ENCODE measurements at regions not wholly inside any gene's neighbourhood (a gene's known extent, or its start where the extent isn't known, plus 50 kb on each side); places are given as distances from the start of the nearest gene placed in this dataset.
"Not testable (repeated sequence)": the region's sequence is repeated elsewhere in the genome, so short reads cannot be mapped to it uniquely, and the experiment has no call there.

DNA sequence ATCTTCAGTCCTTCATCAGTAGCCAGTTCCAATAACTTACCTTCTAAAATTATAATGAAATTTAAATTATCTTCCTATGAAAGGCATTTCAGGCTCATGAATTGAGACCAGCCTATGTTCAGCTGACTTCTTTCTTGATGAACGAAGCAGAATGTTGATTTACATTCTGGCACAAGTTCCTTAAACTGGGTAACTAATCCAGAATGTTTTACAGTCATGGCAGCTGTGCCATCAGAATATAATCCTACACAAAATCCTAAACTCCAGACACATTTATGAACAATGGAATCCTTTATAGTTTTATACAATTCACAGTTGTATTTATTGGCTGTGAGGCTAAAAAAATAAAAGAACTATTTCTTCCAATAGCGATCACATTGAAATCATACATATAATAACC, 97.3 kb upstream of the CPM start:
- DNase-seq: no peak

DNA sequence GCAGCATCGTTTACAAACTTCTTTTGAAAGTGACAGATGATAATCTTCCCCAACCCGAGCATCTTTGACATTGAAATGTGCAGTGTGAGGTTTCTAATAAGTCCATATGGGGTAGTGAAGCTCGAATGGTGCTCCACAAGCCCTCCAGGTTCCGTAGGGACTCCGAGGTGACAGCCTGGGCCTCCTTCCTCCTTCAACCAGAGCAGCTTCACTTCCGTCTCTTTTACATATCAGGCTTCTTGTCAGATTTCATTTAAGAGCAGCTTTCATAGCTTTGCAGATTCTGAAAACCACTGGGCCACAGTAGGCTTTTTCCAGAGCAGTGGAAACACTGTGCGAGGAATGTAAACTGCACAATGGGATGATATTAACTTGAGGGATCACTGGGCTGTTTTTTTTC, 103.6 kb upstream of the CPM start:
- DNase-seq: no peak

GRCh38 chr12:69036999-69037398, 104.0 kb upstream of the CPM start:
- DNase-seq: no peak

DNA sequence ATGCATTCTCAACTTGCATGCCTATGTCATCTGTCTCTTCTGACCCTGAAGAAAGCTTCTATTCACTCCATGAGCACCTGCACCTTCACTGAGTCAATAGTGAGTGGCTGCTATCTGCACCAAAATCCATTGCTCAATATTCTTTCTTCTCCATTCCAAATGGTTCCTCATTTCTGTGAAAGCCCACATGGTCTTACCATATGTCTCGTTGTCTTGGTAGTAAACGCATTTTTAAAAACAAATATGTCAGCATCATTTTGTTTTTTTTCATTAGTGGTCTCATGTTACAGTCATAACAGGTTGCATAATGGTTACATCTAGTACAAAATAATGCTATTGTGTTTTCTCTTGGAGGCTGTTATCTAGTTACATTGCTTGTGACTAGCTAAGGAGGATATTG, 106.9 kb upstream of the CPM start:
- no peak for DNase-seq

DNA sequence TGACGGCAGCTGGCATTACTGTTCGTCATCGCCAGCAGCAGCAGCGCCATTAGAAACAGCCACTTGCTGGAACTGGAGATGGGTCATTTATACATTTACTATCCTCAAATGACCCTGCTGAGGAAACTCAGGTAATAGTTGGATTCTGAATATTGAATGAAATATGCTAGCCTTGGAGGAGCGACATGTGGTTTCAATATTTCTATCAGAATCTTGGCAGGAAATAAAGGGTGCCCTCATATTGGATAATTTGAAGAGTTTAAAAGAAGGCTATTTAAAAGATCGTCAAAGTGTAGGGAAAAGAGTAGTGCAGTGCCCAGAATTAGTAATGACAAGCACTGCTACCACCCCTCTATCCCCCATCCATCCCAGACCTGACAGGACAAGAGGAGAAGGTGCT, 109.6 kb upstream of the CPM start:
- no peak for DNase-seq

GRCh38 chr12:69042970-69043369, 110.0 kb upstream of the CPM start:
- no peak for DNase-seq

DNA sequence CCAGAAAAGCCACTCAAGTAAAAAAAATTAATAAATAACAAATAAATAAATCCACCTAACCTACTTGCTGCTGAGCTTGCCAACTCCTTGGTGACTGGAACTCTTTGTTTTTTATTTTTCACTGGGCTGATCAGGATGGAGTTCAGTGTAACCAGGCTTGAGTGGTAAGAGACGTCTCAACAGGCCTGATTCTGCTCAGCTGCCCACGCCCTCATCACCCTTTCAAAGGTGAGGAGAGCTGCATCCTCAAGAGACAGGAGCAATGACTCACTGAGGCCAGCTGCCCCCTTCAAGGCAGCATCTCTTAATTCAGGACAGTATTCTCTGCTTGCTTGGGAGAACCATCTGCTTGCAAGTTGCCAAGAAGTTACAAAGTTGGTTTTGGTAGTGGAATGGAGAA, 111.9 kb upstream of the CPM start:
- DNase-seq: no peak

DNA sequence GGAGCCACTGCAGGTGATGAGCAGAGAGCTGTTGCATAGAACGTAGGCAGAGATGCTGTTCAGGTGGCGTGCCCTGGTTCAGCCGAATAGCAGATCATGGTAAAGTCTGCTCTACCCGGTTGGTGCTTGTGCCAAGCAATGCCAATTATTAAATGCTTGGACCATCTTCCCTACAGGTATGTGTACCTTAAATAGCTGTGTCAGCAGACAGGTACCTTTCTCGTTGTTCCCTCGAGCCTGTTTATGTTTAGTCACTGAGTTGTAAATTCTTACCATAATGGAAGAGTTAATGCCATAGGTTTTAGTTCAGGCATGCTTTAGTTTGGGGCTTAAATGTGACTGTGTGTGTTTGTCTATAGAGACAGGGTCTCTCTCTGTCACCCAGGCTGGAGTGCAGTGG, 112.5 kb upstream of the CPM start:
- DNase-seq: no peak

GRCh38 chr12:69046363-69046762, 113.4 kb upstream of the CPM start:
- no peak for DNase-seq

- no peak for DNase-seq
These were observed 113.9 kb upstream of the CPM start for GRCh38 chr12:69046920-69047319.

- no peak for DNase-seq
These were observed 115.0 kb upstream of the CPM start for GRCh38 chr12:69047990-69048389.

DNA sequence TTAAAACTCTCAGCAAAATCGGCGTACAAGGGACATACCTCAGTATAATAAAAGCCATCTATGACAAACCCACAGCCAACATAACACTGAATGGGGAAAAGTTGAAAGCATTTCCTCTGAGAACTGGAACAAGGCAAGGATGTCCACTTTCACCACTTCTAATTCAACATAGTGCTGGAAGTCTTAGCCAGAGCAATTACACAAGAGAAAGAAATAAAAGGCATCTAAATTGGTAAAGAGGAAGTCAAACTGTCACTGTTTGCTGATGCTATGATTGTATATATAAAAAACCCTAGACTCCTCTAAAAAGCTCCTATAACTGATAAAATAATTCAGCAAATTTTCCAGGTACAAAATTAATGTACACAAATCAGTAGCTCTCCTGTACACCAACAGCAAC, 116.9 kb upstream of the CPM start:
- DNase-seq: not testable (repeated sequence)

DNA sequence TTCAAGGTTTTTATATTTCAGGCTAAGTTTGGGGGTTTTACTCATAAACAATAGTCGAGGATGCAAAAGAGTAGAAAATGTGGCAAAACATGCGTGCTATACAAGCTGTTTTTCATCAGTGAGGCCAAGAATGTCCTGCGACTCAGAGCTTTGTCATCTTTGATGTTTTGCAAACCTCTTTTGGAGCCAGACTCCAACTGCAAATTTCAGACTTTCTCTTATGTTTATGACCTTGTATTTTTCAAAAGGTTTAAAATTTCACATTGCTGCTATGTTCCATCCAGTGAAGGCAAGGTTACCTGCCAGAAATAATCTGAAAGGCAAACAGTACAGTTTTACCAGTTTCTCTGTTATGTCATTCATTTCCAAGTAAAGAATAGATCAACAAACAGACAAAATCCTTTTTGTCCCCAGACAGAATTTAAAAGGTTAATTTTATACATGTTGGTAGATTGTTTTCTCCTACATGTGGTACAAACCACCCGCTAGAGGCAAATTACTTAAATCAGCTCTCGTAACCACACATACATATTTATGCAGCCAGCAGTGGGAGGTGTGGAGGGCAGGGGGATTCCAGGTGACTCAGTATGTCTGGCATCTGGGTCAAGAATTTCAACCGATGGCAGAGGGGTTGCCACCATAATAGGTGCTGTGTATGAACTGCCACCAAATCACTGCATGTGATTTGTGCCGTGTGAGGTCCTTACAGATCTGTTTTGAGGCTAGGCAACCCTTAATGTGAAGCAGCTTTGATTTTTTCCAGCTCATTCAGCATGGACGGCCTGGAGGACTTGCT, 119.8 kb upstream of the CPM start:
- DNase-seq: peak; percentile 65

DNA sequence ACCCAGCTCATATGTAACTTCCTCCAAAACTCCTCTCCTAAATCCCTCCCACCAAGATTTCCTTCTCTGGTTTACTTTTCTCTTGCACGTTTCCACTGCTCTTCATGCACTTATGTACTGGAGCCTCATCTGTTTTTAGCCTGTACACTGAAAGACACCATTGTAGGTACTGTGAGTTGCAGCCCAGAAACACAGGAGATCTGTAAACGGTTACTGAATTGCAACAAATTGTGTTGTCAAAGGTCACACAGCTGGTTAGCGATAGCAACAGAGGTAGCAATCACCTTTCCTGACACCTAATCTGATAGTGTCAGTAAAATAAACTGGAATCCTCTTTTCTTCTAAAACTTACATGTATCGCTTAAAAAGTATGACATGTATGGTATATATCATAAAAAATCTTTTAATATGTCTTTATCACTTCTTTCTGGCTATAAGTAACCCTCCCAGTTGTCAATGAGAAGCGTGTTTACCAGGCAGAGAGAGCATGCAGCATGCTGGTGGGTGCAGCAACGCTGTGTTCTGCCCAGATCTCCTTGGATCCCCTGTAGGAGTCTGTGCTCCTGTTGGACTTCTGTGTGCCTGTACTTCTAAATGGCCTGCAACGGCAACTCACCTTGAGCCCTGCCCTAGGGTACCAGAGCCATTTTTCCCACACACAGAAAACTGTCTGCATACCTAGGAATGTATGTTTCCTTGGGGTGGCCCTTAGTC, 121.5 kb upstream of the CPM start:
- DNase-seq: no peak

DNA sequence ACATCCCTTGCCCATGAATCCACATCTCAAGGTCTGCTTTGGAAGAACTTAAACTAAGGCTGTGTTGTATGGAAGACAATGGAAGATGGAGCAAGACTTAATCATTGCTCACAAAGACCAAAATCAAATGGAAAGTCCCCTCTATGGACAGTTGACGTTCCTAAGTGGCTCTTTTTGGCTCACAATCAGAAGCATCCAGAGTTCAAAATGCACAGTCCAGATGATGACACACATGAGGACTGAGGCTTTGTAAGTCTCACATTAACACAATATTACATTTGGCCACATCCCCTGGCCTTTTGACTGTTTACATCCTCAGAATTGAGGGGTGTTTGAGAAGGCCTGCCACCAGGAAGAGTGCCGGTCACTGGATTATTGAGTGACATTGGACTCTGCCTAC, 122.3 kb upstream of the CPM start:
- DNase-seq: no peak

- no peak for DNase-seq
These were observed 122.7 kb upstream of the CPM start for GRCh38 chr12:69055706-69056105.

GRCh38 chr12:69056743-69057515, 124.0 kb upstream of the CPM start:
- DNase-seq: no peak

DNA sequence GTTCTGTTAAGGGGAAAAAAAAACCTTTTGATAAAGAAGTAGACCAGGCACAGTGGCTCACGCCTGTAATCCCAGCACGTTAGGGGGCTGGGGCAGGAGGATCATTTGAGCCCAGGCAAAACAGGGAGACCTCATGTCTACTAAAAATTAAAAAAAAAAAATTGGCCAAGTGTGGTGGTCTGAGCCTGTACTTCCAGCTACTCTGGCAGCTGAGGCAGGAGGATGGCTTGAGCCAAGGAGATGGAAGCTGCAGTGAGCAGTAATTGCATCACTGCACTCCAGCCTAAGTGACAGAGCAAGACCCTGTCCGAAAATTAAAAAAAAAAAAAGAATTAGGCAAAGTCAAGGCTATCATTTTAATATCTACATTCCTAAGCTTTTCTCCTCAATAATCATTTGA, 124.8 kb upstream of the CPM start:
- DNase-seq: no peak

DNA sequence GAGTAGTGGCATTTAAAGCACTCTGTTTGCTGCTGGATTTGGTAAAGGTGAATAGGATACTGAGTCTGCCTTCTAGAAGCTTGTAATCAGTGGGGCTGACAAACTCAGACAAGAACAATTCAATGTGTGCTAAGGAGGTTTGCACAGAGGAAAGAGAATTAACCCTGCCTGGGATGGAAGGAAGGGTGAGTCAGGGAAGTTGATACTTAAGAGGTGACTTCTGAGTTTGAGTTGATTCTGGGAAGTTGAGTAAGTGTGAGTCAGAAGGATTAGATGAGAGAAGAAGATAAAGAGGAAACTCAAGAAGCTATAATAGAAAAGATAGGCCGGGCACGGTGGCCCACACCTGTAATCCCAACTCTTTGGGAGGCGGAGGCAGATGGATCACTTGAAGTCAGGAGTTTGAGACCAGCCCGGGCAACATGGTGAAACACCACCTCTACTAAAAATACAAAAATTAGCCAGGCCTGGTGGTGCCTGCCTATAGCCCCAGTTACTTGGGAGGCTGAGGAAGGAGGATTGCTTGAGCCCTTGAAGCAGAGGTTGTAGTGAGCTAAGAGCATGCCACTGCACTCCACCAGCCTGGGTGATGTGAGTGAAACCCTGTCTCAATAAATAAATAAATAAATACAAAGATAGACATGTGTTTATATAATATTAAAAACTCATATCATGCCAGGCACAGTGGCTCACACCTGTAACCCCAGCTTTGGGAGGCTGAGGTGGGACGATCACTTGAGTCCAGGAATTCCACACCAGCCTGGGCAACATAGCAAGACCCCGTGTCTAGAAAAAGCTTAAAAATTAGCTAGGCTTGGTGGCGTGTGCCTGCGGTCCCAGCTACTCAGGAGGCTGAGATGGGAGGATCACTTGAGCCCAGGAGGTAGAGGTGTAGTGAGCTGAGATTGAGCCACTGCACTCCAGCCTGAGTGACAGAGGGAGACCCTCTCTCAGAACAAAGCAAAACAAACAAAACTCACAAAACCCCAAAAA, 126.8 kb upstream of the CPM start:
- peak; percentile 64 for DNase-seq

DNA sequence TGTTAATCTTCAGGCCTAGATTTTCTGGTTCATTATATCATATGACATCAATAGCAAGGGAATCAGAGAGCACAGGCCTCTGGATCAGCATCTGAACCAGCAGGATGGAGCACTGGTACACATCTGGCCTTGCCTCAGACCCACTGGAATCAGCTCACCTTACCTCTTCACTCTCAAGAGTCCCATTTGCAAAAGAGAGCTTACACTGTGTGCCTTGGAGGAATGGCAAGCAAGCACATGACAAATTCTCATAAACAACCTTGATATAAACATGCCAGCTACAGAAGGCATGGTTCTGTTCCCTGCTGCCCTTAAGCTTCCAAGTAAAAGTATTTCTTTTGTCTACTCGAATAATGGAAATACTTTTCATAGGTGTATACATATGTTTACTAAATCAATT, 128.6 kb upstream of the CPM start:
- no peak for DNase-seq

- no peak for DNase-seq
These were observed 129.8 kb upstream of the CPM start for GRCh38 chr12:69062621-69063237.
